A549 (cell line): ENCODE measurements at regions not wholly inside any gene's neighbourhood (a gene's known extent, or its start where the extent isn't known, plus 50 kb on each side); places are given as distances from the start of the nearest gene placed in this dataset.

Experiments used
- ATAC-seq, 2 experiments: fragments of 200-7000 bp in 1 of 2; fragments of >200 bp in 1 of 2; cut with Nextera tagmentation in 1 of 2; cut with Tn5 transposase in 1 of 2; 3 replicates each; pipeline versions ENCODE4 v1.8.0 to v1.9.1; 2018 to 2020; ENCODE audit warnings: mild to moderate bottlenecking in 1 of 2, moderate library complexity in 1 of 2
- CTCF ChIA-PET: fragments of 300-600 bp; sonication (Branson Sonifier 250); formaldehyde crosslinking; extraction: SDS; loops from one replicate; lab custom pipeline; 2021; ENCODE audit warnings: antibody characterized with exemption, inconsistent platforms; lab: Yijun Ruan, JAX
- POLR2A ChIA-PET: fragments of 350-600 bp; formaldehyde crosslinking; extraction: SDS; loops from one replicate; lab custom pipeline; 2021; ENCODE audit warnings: antibody characterized with exemption, inconsistent platforms; lab: Yijun Ruan, JAX
- DNase-seq, 2 experiments: peaks; one replicate each; pipeline versions ENCODE4 v3.0.0 to v3.0.0-alpha.2; 2011 to 2016; ENCODE audit warnings: low read depth in 1 of 2, low spot score in 1 of 2
- FAIRE-seq: peaks from 2 replicates; lab custom pipeline; 2011; peaks lifted over from hg19 to GRCh38; lab: Jason Lieb, UNC
- H3K27ac ChIP-seq, 2 experiments: fragments of >200 bp; sonication (Bioruptor Twin); formaldehyde crosslinking; 3 replicates each; pipeline ENCODE4 v1.5.1; 2016 to 2017
- H3K4me1 ChIP-seq: fragments of >200 bp; sonication (Bioruptor Twin); formaldehyde crosslinking; 3 replicates; pipeline ENCODE4 v1.6.1; 2016
- H3K4me2 ChIP-seq: fragments of >200 bp; sonication (Bioruptor Twin); formaldehyde crosslinking; 3 replicates; pipeline ENCODE4 v1.6.1; 2016
- H3K4me3 ChIP-seq: fragments of >200 bp; sonication (Bioruptor Twin); formaldehyde crosslinking; 3 replicates; pipeline ENCODE4 v1.5.1; 2016
- H3K9me3 ChIP-seq: fragments of >200 bp; sonication (Bioruptor Twin); formaldehyde crosslinking; 3 replicates; pipeline ENCODE4 v1.6.1; 2016
- CBX8 ChIP-seq: fragments of 200-600 bp; sonication (generic); IDR thresholded peaks from 2 replicates; pipeline ENCODE4 v1.6.1; 2016
- CHD2 ChIP-seq: fragments of 150-350 bp; IDR thresholded peaks from 2 replicates; pipeline ENCODE4 v1.6.1; 2014; ENCODE audit warnings: low read length; ENCODE audit not compliant: partially characterized antibody
- CHD4 ChIP-seq: fragments of 200-600 bp; sonication (generic); IDR thresholded peaks from 2 replicates; pipeline ENCODE4 v1.6.1; 2016; ENCODE audit warnings: antibody characterized with exemption, mild to moderate bottlenecking, borderline replicate concordance
- CTCF ChIP-seq: fragments of >200 bp; sonication (Bioruptor Twin); formaldehyde crosslinking; IDR thresholded peaks from 3 replicates; pipeline ENCODE4 v1.5.1; 2016
- EHMT2 ChIP-seq: fragments of 200-600 bp; sonication (generic); IDR thresholded peaks from 2 replicates; pipeline ENCODE4 v1.6.1; 2016; ENCODE audit warnings: antibody characterized with exemption, low read depth, mild to moderate bottlenecking, moderate library complexity
- ESRRA ChIP-seq: fragments of 150-350 bp; IDR thresholded peaks from 2 replicates; pipeline ENCODE4 v1.6.1; 2014; ENCODE audit warnings: mild to moderate bottlenecking, low read length, borderline replicate concordance
- FOSL2 ChIP-seq, 2 experiments: fragments of 450-650 bp in 1 of 2; fragments of >200 bp in 1 of 2; sonication (Bioruptor Twin) in 1 of 2; formaldehyde crosslinking; IDR thresholded peaks; 2 replicates each; pipeline versions ENCODE4 v1.5.0 to v1.6.1; 2016 to 2020; ENCODE audit warnings: mild to moderate bottlenecking in 1 of 2, moderate library complexity in 1 of 2
- FOXS1 ChIP-seq: fragments of 250-450 bp; sonication (Bioruptor Pico); IDR thresholded peaks from 2 replicates; pipeline ENCODE4 v1.5.0; 2020; ENCODE audit warnings: mild to moderate bottlenecking, moderate library complexity
- GATA3 ChIP-seq: IDR thresholded peaks from 2 replicates; pipeline ENCODE4 v1.6.1; 2012; ENCODE audit warnings: borderline replicate concordance
- HDAC2 ChIP-seq: fragments of 200-600 bp; sonication (generic); IDR thresholded peaks from 2 replicates; pipeline ENCODE4 v1.6.1; 2016
- HMGXB4 ChIP-seq: fragments of 250-450 bp; sonication (Bioruptor Pico); IDR thresholded peaks from 2 replicates; pipeline ENCODE4 v1.5.0; 2021; ENCODE audit warnings: mild to moderate bottlenecking, moderate library complexity, borderline replicate concordance
- HOXA7 ChIP-seq: fragments of 250-450 bp; sonication (Bioruptor Pico); IDR thresholded peaks from 2 replicates; pipeline ENCODE4 v1.5.0; 2020; ENCODE audit warnings: mild to moderate bottlenecking, moderate library complexity
- HOXB13 ChIP-seq: fragments of 250-450 bp; sonication (Bioruptor Pico); IDR thresholded peaks from 2 replicates; pipeline ENCODE4 v1.5.0; 2020; ENCODE audit warnings: low read depth, mild to moderate bottlenecking, moderate library complexity
- HOXB5 ChIP-seq: fragments of 250-450 bp; sonication (Bioruptor Pico); IDR thresholded peaks from 2 replicates; pipeline ENCODE4 v1.5.0; 2020; ENCODE audit warnings: mild to moderate bottlenecking, moderate library complexity
- JUN ChIP-seq, 2 experiments: fragments of >200 bp; sonication (Bioruptor Twin); formaldehyde crosslinking; IDR thresholded peaks; 2 replicates in 1 of 2; 3 replicates in 1 of 2; pipeline ENCODE4 v1.6.1; 2016 to 2017
- JUNB ChIP-seq: fragments of >200 bp; sonication (Bioruptor Twin); formaldehyde crosslinking; IDR thresholded peaks from 2 replicates; pipeline ENCODE4 v1.6.1; 2016
- NFE2L2 ChIP-seq: fragments of 150-350 bp; conservative IDR thresholded peaks from 2 replicates; pipeline ENCODE4 v1.6.1; 2014; ENCODE audit warnings: low read length
- POLR2A ChIP-seq: IDR thresholded peaks from 2 replicates; pipeline ENCODE4 v1.6.1; 2012; ENCODE audit warnings: mild to moderate bottlenecking, low read length
- RAD21 ChIP-seq, 2 experiments: fragments of >200 bp in 1 of 2; sonication (Bioruptor Twin) in 1 of 2; formaldehyde crosslinking in 1 of 2; IDR thresholded peaks in 1 of 2; conservative IDR thresholded peaks in 1 of 2; 2 replicates in 1 of 2; 3 replicates in 1 of 2; pipeline ENCODE4 v1.6.1; 2012 to 2018; ENCODE audit warnings: inconsistent platforms in 1 of 2
- RCOR1 ChIP-seq: fragments of 150-350 bp; IDR thresholded peaks from 2 replicates; pipeline ENCODE4 v1.6.1; 2014; ENCODE audit warnings: antibody characterized with exemption, low read length, low read depth
- RFX5 ChIP-seq: fragments of 450-650 bp; IDR thresholded peaks from 2 replicates; pipeline ENCODE4 v1.7.1; 2014; ENCODE audit warnings: antibody characterized with exemption, mild to moderate bottlenecking, moderate library complexity
- TFCP2L1 ChIP-seq: fragments of 250-450 bp; sonication (Bioruptor Pico); IDR thresholded peaks from 2 replicates; pipeline ENCODE4 v1.5.0; 2021; ENCODE audit warnings: mild to moderate bottlenecking
- TP53 ChIP-seq: fragments of 250-450 bp; sonication (Bioruptor Pico); IDR thresholded peaks from 2 replicates; pipeline ENCODE4 v1.5.0; 2021; ENCODE audit warnings: mild to moderate bottlenecking, moderate library complexity
- ZNF302 ChIP-seq: fragments of 250-450 bp; sonication (Bioruptor Pico); IDR thresholded peaks from 2 replicates; pipeline ENCODE4 v1.9.0; 2021; ENCODE audit warnings: inconsistent platforms, mild to moderate bottlenecking, moderate library complexity
- ZSCAN20 ChIP-seq: fragments of 250-450 bp; sonication (Bioruptor Pico); IDR thresholded peaks from 2 replicates; pipeline ENCODE4 v1.8.0; 2022; ENCODE audit warnings: mild to moderate bottlenecking, moderate library complexity
- WGBS: methylation state at CpG from one replicate; pipeline ENCODE4 v1.1.6; 2017; ENCODE audit errors: missing lambda C conversion rate; 5-methylcytosine and 5-hydroxymethylcytosine counted together
- TF ChIP-seq, protein P1 (sequence below): fragments of >200 bp; sonication (Bioruptor Twin); formaldehyde crosslinking; IDR thresholded peaks from 2 replicates; pipeline ENCODE4 v1.6.1; 2016
- TF ChIP-seq, protein P2 (sequence below): fragments of 250-450 bp; sonication (Bioruptor Pico); IDR thresholded peaks from 2 replicates; pipeline ENCODE4 v1.5.0; 2020; ENCODE audit warnings: low read depth, mild to moderate bottlenecking, moderate library complexity

- DNase-seq = no peak
- POLR2A ChIA-PET = no interaction called here
- CTCF ChIA-PET = interaction anchor here (0.7 kb wide), 1 partner anchor 137 kb away, joined by 3 read pairs; no protein-coding TSS in a partner anchor
- no peak for FAIRE-seq
- no peak overlapping the region for H3K4me2 ChIP-seq
- ATAC-seq = no peak
- TF ChIP-seq RFX5 (no peak), HOXB13 (no peak), CTCF (no peak)
- H3K4me3 ChIP-seq = no peak overlapping the region
- H3K4me1 ChIP-seq = peaks cover 8% of the 10 kb centered on the region; the same call in 1 of the 3 replicates
- 65% methylated on average over 3 of the region's 3 CpGs for WGBS
- H3K27ac ChIP-seq = no peak overlapping the region
- H3K9me3 ChIP-seq = no peaks in the 10 kb centered on the region
These were observed 121.1 kb downstream of the ACKR3 start for GRCh38 chr2:236690726-236691125.

DNA sequence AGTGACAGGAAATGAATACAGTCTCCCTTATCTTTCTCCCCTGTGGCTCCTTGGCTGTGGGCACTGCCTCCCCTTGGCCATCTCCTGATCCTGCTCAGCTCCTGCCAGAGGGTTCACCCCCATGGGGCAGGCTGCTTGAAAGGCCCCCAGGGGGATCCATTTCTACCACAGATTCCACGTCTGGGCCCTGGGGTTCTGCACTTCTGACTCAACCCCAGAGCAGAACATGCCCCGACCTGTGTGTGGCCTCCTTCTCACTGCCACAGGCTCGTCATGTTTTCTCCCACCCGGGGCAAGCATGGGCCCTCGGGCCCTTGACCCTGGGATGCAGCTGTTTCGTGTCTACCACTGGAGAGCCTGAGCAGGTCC lies 122.2 kb downstream of the ACKR3 start:
- CTCF ChIA-PET = no interaction called here
- Histone ChIP-seq H3K9me3 (no peaks in the 10 kb centered on the region), H3K4me2 (no peak overlapping the region), H3K4me3 (no peak overlapping the region), H3K27ac (peak overlapping the region in 1 of 2 experiments; percentile 66; a peak in 2 of 6 replicates), H3K4me1 (peaks cover 8% of the 10 kb centered on the region; the same call in 1 of the 3 replicates)
- 76% methylated on average over 3 of the region's 6 CpGs for WGBS
- POLR2A ChIA-PET = no interaction called here
- no peak for FAIRE-seq
- ATAC-seq = no peak
- no peak for DNase-seq
- TF ChIP-seq HDAC2 = no peak
- TF ChIP-seq HOXA7 = no peak
- TF ChIP-seq CHD4 = no peak
- no peak for TF ChIP-seq HOXB13
- TF ChIP-seq, protein P1, sequence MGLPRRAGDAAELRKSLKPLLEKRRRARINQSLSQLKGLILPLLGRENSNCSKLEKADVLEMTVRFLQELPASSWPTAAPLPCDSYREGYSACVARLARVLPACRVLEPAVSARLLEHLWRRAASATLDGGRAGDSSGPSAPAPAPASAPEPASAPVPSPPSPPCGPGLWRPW = no peak
- TF ChIP-seq ZNF302 (CRISPR knock-in tag) = no peak
- TF ChIP-seq ZSCAN20 (CRISPR knock-in tag) = no peak
- TF ChIP-seq GATA3 = no peak
- no peak for TF ChIP-seq JUN (IDR thresholded peaks at IDR 0.05)
- no peak for TF ChIP-seq HMGXB4 (CRISPR knock-in tag)
- no peak for TF ChIP-seq FOXS1 (CRISPR knock-in tag)
- TF ChIP-seq RAD21 (conservative IDR thresholded peaks at IDR 0.05 in 1 of 2, IDR thresholded peaks at IDR 0.05 in 1 of 2) = no peak
- TF ChIP-seq RCOR1 = no peak
- TF ChIP-seq HOXB5 (CRISPR knock-in tag) = no peak
- no peak for TF ChIP-seq EHMT2
- TF ChIP-seq TP53 = no peak
- TF ChIP-seq CBX8 = no peak
- TF ChIP-seq, all 56 proteins: peak for 0

GRCh38 chr2:236692937-236693336 lies 123.3 kb downstream of the ACKR3 start:
- 80% methylated on average over 7 of the region's 7 CpGs for WGBS
- H3K9me3 ChIP-seq = no peaks in the 10 kb centered on the region; the same call in 2 of the 3 replicates
- TF ChIP-seq POLR2A (no peak), TP53 (no peak), NFE2L2 (no peak), JUNB (no peak), TFCP2L1 (no peak), FOSL2 (IDR thresholded peaks at IDR 0.05) (no peak), FOSL2 (CRISPR knock-in tag; IDR thresholded peaks at IDR 0.05) (no peak), RAD21 (conservative IDR thresholded peaks at IDR 0.05 in 1 of 2, IDR thresholded peaks at IDR 0.05 in 1 of 2) (no peak), ESRRA (no peak), CHD2 (no peak), HOXB5 (CRISPR knock-in tag) (no peak)
- TF ChIP-seq, protein P2, sequence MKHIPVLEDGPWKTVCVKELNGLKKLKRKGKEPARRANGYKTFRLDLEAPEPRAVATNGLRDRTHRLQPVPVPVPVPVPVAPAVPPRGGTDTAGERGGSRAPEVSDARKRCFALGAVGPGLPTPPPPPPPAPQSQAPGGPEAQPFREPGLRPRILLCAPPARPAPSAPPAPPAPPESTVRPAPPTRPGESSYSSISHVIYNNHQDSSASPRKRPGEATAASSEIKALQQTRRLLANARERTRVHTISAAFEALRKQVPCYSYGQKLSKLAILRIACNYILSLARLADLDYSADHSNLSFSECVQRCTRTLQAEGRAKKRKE (CRISPR knock-in tag) = no peak
- TF ChIP-seq, all 56 proteins: peak for 0
- Histone ChIP-seq H3K4me3 (no peak overlapping the region), H3K4me1 (peaks cover 2% of the 10 kb centered on the region; the same call in 1 of the 3 replicates), H3K27ac (no peak overlapping the region), H3K4me2 (no peak overlapping the region)
- DNase-seq = no peak
- no peak for FAIRE-seq
- ChIA-PET POLR2A (no interaction called here), CTCF (interaction anchor here (0.6 kb wide), 1 partner anchor 913 kb away, joined by 3 read pairs; no protein-coding TSS in a partner anchor)
- ATAC-seq = no peak
